Gastroesophageal sphincter (tissue), 4 donors: ENCODE measurements at regions not wholly inside any gene's neighbourhood (a gene's known extent, or its start where the extent isn't known, plus 50 kb on each side); places are given as distances from the start of the nearest gene placed in this dataset.

Experiments
- ATAC-seq: fragments of 150-250 bp; one replicate; pipeline ENCODE4 v1.9.1; 2016; ENCODE audit warnings: mild to moderate bottlenecking, moderate library complexity
- H3K27ac ChIP-seq, 4 donors: fragments of 200-600 bp; sonication (generic) in 3 of 4; 1 replicate in 3 of 4; 2 replicates in 1 of 4; pipeline ENCODE4 v1.5.1; 2016 to 2019
- H3K27me3 ChIP-seq: fragments of 200-600 bp; sonication (generic); one replicate; pipeline ENCODE4 v1.5.1; 2019
- H3K36me3 ChIP-seq, 2 donors: fragments of 200-600 bp; sonication (generic); one replicate each; pipeline ENCODE4 v1.5.1; 2019; ENCODE audit warnings: control low read depth in 1 of 2
- H3K4me1 ChIP-seq, 3 donors: fragments of 200-600 bp; sonication (generic); 1 replicate in 2 of 3; 2 replicates in 1 of 3; pipeline ENCODE4 v1.5.1; 2016 to 2019; ENCODE audit warnings: control low read depth in 2 of 3
- H3K4me3 ChIP-seq, 2 donors: fragments of 200-600 bp; sonication (generic); one replicate each; pipeline ENCODE4 v1.5.1; 2019; ENCODE audit warnings: mild to moderate bottlenecking in 1 of 2, moderate library complexity in 1 of 2
- H3K9me3 ChIP-seq, 3 donors: fragments of 200-600 bp; sonication (generic); one replicate each; pipeline ENCODE4 v1.5.1; 2017 to 2019; ENCODE audit warnings: control low read depth in 2 of 3
- CTCF ChIP-seq, 4 experiments: fragments of 200-600 bp in 2 of 4; fragments of 450-650 bp in 2 of 4; sonication (generic) in 1 of 4; IDR thresholded peaks; one replicate each; pipeline ENCODE4 v1.5.1; 2017 to 2019; ENCODE audit warnings: antibody characterized with exemption in 4 of 4, mild to moderate bottlenecking in 2 of 4, moderate library complexity in 2 of 4
- EP300 ChIP-seq: sonication (generic); formaldehyde crosslinking; IDR thresholded peaks from one replicate; pipeline ENCODE4 v1.6.1; 2017; ENCODE audit warnings: antibody characterized with exemption, mild to moderate bottlenecking
- POLR2A ChIP-seq, 2 donors: fragments of 450-650 bp; IDR thresholded peaks; one replicate each; pipeline ENCODE4 v1.6.1; 2017; ENCODE audit warnings: antibody characterized with exemption in 2 of 2, mild to moderate bottlenecking in 2 of 2, moderate library complexity in 1 of 2
- POLR2AphosphoS5 ChIP-seq: sonication (generic); formaldehyde crosslinking; IDR thresholded peaks from one replicate; pipeline ENCODE4 v1.6.1; 2017; ENCODE audit warnings: antibody characterized with exemption
- WGBS, 2 donors: methylation state at CpG; one replicate each; pipeline ENCODE4 v1.1.5; 2018; ENCODE audit warnings: low coverage in 1 of 2; 5-methylcytosine and 5-hydroxymethylcytosine counted together

GRCh38 chr2:14530506-14530905 lies 102.0 kb upstream of the LRATD1 start:
- no peak overlapping the region for H3K27ac ChIP-seq
- TF ChIP-seq EP300 (no peak), POLR2AphosphoS5 (no peak), POLR2A (IDR thresholded peaks at IDR 0.05) (no peak), CTCF (IDR thresholded peaks at IDR 0.05) (no peak)
- no peak for ATAC-seq
- no peaks in the 10 kb centered on the region for H3K9me3 ChIP-seq
- H3K27me3 ChIP-seq = no peaks in the 10 kb centered on the region
- WGBS, 2 donors = 32 to 57% methylated on average over 1 to 3 of the region's 3 CpGs
- H3K36me3 ChIP-seq = no peaks in the 10 kb centered on the region
- H3K4me3 ChIP-seq = no peak overlapping the region
- no peaks in the 10 kb centered on the region for H3K4me1 ChIP-seq

GRCh38 chr2:14533131-14533757 lies 99.3 kb upstream of the LRATD1 start:
- Histone ChIP-seq H3K9me3 (no peaks in the 10 kb centered on the region), H3K36me3 (no peaks in the 10 kb centered on the region), H3K4me3 (no peak overlapping the region), H3K4me1 (no peaks in the 10 kb centered on the region), H3K27ac (no peak overlapping the region), H3K27me3 (no peaks in the 10 kb centered on the region)
- WGBS, 2 donors = 67% methylated on average over 1 of the region's 1 CpG; no CpG with 5 or more reads in 1 of the 2 donors
- no peak for ATAC-seq
- TF ChIP-seq POLR2A (IDR thresholded peaks at IDR 0.05) (no peak), CTCF (IDR thresholded peaks at IDR 0.05) (no peak)

DNA sequence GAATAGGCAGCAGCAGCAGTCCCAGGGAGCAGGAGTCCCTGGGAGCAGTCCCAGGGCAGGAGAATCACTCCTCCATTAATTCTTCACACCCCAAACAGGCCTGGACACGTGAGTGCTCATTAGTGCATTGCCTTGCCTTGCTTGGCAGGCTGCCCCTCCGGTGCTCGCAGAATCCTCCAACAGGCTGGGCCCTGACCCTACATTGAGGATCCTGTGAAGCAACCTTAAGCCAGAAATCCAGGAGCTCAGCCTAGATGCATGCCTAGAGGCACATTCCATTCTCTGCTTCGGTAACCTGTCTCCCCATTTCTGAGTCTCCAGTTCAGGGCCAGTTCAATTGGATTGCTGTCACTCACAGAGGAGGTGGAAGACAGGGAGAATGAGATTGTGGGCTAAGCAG lies 97.4 kb upstream of the LRATD1 start:
- H3K27ac ChIP-seq = no peak overlapping the region
- no peaks in the 10 kb centered on the region for H3K9me3 ChIP-seq
- WGBS, 2 donors = 58% methylated on average over 2 of the region's 4 CpGs; no CpG with 5 or more reads in 1 of the 2 donors
- TF ChIP-seq POLR2A (IDR thresholded peaks at IDR 0.05) (no peak), POLR2AphosphoS5 (no peak), CTCF (IDR thresholded peaks at IDR 0.05) (no peak), EP300 (no peak)
- no peak overlapping the region for H3K4me3 ChIP-seq
- no peak for ATAC-seq
- no peaks in the 10 kb centered on the region for H3K36me3 ChIP-seq
- H3K27me3 ChIP-seq = no peaks in the 10 kb centered on the region
- H3K4me1 ChIP-seq = no peaks in the 10 kb centered on the region

- Histone ChIP-seq H3K36me3 (no peaks in the 10 kb centered on the region), H3K4me3 (no peak overlapping the region), H3K4me1 (no peaks in the 10 kb centered on the region), H3K9me3 (no peaks in the 10 kb centered on the region), H3K27ac (no peak overlapping the region), H3K27me3 (no peaks in the 10 kb centered on the region)
- WGBS, 2 donors = 48 to 86% methylated on average over 2 of the region's 4 CpGs
- no peak for TF ChIP-seq POLR2A (IDR thresholded peaks at IDR 0.05)
- no peak for TF ChIP-seq CTCF (IDR thresholded peaks at IDR 0.05)
- no peak for TF ChIP-seq POLR2AphosphoS5
- no peak for TF ChIP-seq EP300
- no peak for ATAC-seq
These were observed 95.5 kb upstream of the LRATD1 start for GRCh38 chr2:14536976-14537375.

DNA sequence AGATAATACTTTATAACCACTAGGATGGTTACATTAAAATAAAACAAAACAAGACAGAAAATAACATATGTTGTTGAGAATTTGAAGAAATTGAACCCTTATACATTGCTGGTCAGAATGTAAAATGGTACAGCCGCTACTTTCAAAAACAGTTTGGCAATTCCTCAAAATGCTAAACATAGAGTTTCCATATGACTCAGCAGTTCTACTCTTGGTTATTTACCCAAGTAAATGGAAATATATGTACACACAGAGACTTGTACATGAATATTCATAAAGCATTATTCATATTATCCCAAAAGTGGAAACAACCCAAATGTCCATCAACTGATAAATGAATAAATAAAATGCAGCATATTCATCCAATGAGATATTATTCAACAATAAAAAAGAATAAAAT lies 92.5 kb upstream of the LRATD1 start:
- Histone ChIP-seq H3K27me3 (no peaks in the 10 kb centered on the region), H3K27ac (no peak overlapping the region), H3K4me1 (no peaks in the 10 kb centered on the region), H3K36me3 (no peaks in the 10 kb centered on the region), H3K9me3 (no peaks in the 10 kb centered on the region), H3K4me3 (no peak overlapping the region)
- WGBS, 2 donors = 63 to 83% methylated on average over 1 of the region's 1 CpG
- no peak for TF ChIP-seq POLR2A (IDR thresholded peaks at IDR 0.05)
- no peak for TF ChIP-seq EP300
- TF ChIP-seq CTCF (IDR thresholded peaks at IDR 0.05) = no peak
- TF ChIP-seq POLR2AphosphoS5 = no peak
- no peak for ATAC-seq
